Loucy (cell line): ENCODE measurements at regions not wholly inside any gene's neighbourhood (a gene's known extent, or its start where the extent isn't known, plus 50 kb on each side); places are given as distances from the start of the nearest gene placed in this dataset.

Experiments
- CTCF ChIP-seq: fragments of 200-600 bp; sonication (generic); conservative IDR thresholded peaks from 2 replicates; pipeline ENCODE4 v1.5.1; 2014; ENCODE audit warnings: mild to moderate bottlenecking, antibody characterized with exemption, low read length
- EZH2phosphoT487 ChIP-seq: fragments of 200-600 bp; IDR thresholded peaks from 2 replicates; pipeline ENCODE4 v1.6.1; 2018; ENCODE audit warnings: antibody characterized with exemption, mild to moderate bottlenecking, moderate library complexity, borderline replicate concordance

GRCh38 chr10:78614267-78614666 lies 454.5 kb upstream of the ZMIZ1 start:
- TF ChIP-seq EZH2phosphoT487 (no peak), CTCF (no peak)
